GM19025 (cell line): ENCODE measurements at regions not wholly inside any gene's neighbourhood (a gene's known extent, or its start where the extent isn't known, plus 50 kb on each side); places are given as distances from the start of the nearest gene placed in this dataset.
"Not testable (repeated sequence)": the region's sequence is repeated elsewhere in the genome, so short reads cannot be mapped to it uniquely, and the experiment has no call there.

Experiments used
- ATAC-seq: cut with Tn5 transposase; IDR thresholded peaks from one replicate; pipeline ENCODE4 v1.9.1; 2021; ENCODE audit warnings: mild to moderate bottlenecking, low read depth, moderate library complexity; ENCODE audit not compliant: unreplicated experiment

DNA sequence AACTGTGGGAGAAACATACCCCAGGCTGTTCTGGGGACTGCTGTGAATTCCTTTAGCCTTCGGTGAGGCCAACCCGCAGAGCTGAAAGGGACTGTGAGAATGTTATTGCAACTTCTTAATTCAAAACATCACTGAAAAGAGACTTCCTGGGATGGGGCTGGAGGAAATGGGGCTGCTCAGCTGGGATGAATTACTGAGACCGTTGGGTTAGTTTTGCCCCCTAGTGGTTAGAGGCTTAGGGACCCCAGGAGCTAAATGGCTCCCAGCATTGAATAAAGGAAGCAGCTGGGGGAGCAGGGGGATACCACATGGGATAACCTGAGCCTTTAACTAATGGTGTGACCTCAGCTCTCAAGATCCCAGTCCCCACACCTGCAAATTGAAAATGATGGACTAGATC is 941.1 kb upstream of the FANCL start:
- ATAC-seq: no peak

DNA sequence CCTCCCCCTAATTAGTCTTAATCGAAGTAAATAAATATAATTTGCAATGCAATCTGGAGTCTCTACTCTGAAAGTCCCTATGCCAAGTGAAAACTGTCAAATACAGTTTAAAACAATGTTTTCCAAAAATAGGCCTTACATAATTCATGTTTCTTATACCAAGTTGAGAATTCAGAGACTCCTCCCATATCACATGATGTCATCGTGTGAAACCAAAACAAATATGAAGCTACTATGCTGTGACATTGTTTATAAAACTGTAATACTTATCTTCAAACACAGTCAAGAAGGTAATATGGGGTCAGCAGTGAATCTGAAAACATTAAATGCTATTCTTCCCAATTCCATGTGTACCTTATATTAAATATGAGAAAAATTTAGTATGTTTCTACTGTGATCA is 940.2 kb upstream of the FANCL start:
- ATAC-seq: no peak

DNA sequence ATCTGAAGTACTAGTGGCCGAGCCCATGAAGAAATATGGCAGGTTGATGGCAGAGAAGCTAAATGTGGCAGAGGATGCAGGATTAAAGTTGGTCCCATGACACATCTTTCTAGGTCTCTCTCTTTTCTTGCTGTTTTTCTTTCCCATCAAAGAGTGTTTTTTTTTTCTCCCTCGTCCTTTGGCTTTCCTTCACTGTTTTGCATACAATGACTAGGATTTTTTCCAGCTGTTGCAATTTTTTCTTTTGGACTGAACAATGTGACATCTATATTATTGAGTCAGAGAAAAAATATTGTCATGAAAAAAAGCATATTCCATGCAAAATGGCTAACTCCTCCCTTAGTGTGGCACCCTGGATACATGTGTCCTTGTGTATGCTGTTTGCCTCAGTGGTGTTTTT is 939.5 kb upstream of the FANCL start:
- ATAC-seq: no peak

DNA sequence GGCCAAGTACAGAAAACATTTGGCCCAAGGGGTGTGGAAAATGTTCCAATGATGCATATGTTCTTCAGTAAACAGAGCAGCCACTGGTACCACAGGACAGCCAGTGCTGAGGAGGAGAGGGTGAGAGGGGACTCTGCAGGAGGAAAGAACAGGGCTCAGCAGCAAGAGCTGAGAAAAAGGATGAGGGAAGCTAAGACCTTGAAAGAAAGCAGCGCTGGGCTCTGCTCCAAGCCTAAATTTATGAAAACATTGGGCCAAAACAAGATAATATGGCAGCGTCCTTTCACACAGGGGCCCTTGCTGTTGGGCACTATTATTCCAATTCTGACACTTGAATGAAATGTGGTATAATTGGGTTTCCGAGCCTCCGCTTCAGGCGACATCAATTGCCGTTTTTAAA is 939.0 kb upstream of the FANCL start:
- no peak for ATAC-seq

DNA sequence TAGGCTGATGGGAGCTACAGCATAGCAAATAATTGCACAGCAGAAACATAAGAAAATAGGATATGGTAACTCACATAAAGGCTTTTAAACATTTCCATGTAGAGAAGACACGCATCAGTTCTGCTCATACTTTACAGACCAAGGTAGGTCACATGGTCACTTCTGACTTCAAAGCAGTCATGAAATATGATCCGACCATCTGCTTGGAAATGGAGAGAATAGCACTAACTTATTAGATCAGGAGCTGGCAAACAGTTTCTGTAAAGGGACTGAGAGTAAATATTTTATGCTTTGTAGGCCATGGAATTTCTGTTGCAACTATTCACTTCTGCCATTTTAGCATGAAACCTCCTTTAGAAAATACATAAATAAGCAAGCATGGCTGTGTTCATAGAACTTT is 936.6 kb upstream of the FANCL start:
- no peak for ATAC-seq

DNA sequence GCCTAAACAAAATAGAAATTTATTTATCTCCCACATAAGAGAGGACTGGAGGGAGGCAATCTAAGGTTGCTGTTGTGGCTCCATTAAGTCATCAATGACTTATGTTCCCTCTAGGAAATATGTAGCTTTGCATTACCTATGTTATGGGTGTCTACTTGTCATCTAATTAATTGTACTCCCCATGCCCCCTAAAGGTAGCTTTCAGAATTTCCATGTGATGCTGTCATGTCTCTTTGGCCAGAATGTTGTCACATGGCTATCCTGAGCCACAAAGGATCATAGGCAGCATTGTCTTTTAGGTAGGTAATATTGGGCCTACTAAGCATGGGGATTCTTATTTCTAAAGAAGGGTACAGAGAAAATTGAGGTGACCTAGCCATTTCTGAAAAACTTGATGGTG is 935.6 kb upstream of the FANCL start:
- ATAC-seq: no peak

DNA sequence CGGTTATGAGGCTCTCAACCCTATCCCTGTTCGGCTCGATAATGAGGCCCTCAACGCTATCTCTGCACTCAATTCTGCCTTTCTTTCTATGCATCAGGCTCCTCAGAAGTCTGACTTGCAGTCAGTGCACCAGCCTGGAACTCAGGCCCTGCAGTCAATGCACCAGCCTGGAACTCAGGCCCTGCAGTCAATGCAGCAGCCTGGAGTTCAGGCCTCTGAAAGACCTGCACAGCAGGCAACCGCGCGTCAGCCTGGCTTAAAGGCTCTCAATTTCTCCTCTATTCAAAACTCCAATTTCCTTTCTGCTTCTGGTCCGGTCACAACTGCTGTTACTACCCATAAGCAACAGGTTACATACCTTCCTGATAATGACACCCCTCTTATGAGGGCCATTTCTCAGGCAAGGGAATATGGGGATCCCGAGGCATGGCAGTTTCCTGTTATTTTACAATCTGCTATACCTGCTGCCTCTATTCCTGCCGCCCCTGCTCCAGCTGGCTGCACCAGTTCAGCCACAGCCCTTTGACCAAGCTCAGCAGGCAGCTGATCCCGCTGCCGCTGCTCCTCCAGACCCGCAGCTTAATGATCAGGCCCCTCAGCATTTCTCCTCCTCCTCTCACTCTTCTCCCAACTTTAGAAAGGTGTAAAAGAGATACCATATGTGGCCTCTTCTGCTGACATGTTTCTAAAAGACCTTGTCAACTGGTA is 933.6 kb upstream of the FANCL start:
- no peak for ATAC-seq

DNA sequence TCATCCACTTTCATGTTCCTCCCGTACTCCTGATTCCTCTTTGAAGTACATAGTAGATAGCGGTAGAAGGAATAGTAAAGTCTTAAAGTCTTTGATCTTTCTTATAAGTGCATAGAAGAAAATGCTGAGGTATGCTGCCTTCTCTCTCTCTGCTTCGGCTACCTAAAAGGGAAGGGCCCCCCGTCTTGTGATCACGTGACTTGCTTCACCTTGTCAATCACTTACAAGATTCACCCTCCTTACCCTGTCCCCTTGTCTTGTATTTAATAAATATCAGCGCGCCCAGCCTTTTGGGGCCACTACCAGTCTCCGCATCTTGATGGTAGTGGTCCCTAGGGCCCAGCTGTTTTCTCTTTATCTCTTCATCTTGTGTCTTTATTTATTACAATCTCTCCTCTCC is 932.2 kb upstream of the FANCL start:
- ATAC-seq: no peak

DNA sequence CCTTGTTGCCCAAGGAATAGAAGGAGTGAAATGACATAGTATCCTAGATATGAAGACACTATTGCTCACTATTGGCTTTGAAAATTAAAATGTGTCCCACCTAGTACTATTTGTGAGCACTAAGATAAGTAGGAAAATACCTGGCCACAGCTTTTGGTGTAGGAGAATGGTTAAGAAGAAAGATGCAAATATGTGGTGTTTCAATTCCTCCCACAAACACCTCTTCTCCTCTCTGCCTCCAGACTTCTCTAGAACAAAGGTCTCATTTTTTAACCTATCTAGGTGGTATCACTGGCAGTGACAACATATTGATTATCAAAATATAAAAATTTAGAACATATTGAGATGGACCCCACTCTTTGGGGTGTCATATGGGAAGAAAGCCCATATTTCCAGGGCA is 929.9 kb upstream of the FANCL start:
- ATAC-seq: peak; percentile 58

DNA sequence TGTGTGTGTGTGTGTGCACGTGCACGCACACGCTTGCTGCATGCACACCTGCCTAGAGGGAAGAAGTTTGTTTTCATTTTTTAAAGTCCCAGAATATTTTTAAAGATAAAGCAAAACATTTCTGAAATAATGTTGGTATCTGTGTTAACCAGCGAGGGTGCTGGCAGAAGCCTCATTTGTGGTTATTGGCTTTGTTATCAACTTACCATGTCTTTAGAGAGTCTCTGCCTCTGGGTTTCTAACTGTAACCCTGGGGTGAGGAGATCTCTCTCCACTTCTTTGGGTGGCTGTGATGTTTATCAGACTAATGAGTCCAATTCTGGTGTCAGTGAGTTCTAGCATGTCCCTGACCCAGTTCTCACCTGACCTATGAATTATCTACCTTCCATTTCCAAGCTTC is 927.6 kb upstream of the FANCL start:
- no peak for ATAC-seq

DNA sequence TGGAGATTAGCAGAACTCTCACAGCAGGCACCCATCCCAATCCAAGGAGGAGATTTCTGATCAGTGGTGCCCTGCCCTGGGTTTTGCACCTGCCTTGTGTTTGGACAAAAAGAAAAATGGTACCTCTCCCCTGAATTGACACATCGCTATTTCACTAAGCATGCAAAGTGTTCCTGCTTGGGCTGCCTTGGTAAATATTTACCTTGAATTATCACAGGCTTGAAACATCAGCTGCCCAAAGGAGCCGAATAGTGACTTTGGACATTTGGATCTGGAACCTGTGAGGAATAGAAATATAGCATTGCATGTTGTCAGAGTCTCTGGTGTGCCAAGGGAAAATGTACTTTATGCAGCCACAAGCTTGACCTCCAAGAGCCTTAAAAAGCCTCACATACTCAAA is 926.4 kb upstream of the FANCL start:
- no peak for ATAC-seq

DNA sequence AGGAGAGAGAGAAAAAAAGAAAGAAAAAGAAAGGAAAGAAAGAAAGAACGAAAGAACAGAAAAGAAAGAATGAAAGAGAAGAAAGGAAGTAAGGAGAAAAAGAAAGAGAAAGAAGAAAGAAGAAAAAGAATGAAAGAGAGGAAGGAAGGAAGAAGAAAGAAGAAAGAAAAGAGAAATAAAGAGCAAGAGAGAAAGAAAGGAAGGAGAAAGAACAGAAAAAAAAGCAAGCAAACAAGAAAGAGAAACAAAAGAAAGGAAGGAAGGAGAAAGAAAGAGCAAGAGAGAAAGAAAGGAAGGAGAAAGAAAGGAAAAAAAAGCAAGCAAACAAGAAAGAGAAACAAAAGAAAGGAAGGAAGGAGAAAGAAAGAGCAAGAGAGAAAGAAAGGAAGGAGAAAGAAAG is 916.8 kb upstream of the FANCL start:
- ATAC-seq: not testable (repeated sequence)

DNA sequence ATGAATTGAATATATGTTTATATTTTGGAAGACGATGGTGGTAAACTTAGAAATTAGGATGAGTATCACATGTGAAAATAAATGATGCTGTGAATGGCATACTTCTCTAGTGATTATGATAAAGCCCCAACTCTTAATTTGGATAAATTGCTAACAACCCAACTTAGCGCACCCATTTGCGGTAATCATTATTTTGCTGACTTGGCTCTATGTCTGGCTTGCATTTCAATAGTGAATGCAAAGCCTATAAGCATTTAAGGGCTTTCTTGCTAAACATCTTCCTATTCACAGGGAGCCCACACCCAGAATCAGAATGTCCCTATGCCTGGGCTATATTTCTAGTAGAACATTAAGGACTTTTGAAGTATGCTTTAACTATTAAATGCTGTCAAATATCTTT is 910.7 kb upstream of the FANCL start:
- no peak for ATAC-seq

DNA sequence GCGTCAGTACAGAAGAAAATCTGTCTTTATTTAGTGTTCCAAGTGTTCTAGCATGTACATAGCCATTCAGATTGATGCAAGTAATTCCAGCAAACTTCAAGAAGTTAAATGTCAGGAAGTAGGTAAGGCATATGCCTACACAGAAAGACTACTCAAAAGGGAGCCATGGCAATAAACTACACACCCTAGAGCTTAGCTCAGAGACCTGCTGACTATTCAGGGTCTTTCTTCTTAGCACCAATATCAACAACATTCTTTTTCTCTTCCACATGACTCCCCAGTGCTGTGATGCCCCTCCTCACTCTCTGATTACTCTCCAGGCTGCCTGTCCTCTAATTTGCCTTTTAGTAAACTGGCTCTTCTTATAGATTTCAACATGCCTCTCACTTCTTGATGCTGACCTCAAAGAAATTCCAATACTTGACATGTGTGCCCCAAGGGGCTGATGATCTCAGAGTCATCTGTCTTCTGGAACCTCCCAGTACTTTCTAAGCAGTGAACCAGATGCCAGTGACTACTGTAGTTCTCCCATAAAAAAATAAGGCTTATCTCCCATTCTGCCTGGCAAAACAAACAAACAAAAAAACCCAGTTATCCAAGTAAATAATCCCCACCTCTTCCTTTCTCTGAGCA is 909.2 kb upstream of the FANCL start:
- ATAC-seq: no peak

DNA sequence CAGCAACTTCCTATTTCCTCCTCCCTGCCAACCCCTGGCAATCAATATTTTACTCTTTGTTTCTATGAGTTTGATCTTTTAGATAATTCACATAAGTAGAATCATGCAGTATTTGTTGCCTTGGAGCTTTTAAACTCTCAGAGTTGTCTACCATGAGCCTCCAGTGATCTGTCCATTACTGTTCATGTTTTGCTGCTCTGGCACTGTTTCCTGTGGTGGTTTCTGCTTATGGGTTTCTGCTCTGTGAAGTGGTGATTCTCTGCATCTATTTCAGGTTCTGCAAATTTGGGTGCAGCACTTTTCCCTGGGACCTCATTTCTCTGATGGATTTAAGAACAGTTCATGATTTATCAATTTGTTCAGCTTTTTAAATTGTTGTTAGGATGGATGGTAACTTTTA is 908.1 kb upstream of the FANCL start:
- ATAC-seq: no peak

DNA sequence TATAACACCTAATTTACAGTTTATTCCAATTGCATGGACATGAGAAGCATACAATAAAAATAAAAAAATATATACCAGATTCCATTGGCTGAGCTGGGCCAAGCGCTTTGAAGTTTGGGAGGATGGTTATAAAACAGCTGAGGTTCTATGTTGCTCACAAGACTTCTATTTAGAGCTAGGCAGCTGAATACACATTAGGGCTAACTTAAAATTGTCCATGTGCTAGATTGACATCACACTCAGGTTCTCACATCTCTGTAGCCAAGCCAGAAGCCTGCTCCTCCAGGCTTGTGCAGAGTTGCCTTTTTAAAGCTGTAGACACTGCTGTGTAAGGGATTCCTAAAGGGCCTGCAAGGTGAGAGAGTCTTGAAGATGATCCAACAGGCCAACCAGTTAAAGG is 871.1 kb upstream of the FANCL start:
- no peak for ATAC-seq

DNA sequence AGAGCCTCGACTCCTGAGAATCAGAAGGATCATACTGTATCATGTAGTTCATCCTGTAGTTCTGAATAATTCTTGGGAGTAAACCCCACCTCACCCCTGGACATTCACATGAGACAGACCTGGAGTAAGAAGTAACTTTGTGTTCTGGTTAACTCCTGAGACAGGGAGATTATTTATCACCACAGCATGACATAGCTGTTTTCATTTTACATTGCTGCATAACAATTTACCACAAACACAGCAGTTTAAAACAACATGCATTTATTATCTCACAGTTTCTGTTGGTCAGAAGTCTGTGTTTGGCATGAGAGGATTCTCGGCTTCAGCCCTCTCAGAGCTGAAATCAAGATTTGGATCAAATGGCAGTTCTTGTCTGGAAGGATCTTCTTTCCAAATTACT is 855.8 kb upstream of the FANCL start:
- no peak for ATAC-seq

DNA sequence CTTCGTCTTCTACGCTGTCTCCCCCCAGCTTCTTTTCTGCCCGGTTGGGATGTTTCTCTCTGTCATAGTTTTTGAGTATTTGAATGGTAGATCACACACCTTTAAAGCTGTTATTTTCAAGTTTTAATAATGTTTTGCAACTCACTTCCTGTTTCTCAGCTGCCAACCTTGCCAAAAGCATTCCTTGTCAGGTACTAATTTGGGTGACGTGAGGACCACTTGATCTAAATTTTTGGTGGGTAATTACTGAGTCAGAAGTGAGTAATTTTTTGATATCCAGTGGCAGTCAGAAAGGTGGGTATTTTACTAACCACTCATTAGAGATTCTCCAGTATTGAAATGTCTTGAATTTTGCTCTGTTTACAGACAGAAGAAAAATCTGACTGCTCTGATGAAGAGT is 852.4 kb upstream of the FANCL start:
- no peak for ATAC-seq

DNA sequence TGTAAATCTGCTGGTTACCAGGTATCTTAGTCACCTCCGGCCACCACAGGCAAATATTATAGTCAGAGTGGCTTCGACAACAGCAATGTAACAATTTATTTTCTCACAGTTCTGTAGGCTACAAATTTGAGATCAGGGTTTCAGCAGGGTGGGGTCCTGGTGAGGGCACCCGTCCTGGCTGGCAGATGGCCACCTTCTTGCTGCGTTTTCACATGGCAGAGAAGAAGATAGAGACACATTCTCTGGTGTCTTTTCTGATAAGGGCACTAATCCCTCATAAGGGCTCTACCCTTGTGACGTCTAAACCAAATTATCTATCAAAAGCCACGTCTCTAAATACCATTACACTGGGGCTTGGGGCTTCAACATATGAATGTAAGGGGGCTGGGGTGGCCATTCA is 843.2 kb upstream of the FANCL start:
- ATAC-seq: no peak

DNA sequence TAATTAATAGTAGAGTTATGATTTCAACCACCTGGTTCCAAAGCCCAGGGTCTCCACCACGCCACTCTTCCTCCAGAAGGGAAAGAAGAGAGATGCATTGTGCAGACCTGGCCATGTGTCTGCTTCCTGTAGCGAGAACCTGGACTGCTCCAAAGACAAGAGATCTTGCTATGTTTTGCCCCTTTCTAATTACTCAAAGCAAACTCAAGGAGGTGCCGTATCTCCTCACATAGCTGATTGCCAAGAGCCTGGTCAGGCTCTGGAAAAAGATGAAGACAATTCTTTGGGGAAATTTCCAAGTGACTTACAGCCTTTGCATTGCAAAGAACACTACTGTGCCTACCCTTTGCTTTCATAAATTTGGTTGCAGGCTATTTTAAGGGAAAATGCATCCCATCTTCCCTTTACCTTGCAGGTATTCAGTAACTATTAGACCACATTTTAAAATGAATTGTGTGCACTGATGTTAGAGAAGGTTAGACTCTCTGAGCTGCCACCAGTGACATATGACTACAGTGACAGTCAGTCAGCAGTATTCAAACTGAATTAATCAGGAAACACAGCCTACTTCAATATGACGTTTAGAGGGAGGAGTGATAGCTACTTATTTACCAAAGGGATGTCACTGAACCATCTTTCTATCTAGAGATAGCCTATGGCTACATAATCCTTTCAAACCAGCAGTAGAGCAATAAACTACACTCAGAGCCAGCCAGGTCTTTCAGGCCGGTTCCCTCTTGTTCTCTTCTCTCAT is 842.1 kb upstream of the FANCL start:
- no peak for ATAC-seq

DNA sequence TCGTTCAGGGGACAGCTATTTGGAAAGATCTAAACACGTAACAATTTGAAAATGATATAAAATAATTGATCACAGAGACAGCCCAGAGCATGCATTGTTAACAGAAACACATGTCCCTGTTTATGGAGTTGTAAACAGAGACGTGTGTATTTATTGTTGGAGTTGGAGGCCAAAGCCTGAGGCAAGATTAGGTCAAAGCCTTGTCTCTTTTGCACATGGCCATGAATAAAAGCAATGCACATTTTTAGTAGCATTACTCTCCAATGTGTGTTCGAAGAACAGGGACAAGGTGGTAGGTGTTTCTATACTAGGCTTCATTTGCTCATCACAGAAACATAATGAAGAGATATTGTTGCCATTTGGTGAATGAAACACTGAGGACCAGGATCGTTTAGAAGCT is 841.5 kb upstream of the FANCL start:
- no peak for ATAC-seq
